Suprapubic skin (tissue), 4 donors: ENCODE measurements at regions not wholly inside any gene's neighbourhood (a gene's known extent, or its start where the extent isn't known, plus 50 kb on each side); places are given as distances from the start of the nearest gene placed in this dataset.

Experiments used
- CTCF ChIP-seq, 2 donors: fragments of 200-600 bp in 1 of 2; fragments of 450-650 bp in 1 of 2; sonication (generic) in 1 of 2; IDR thresholded peaks; one replicate each; pipeline ENCODE4 v1.5.1; 2016 to 2019; ENCODE audit warnings: antibody characterized with exemption in 2 of 2, mild to moderate bottlenecking in 1 of 2, moderate library complexity in 1 of 2
- POLR2A ChIP-seq, 2 donors: fragments of 450-650 bp; IDR thresholded peaks; one replicate each; pipeline ENCODE4 v1.6.1; 2017; ENCODE audit warnings: antibody characterized with exemption in 2 of 2, mild to moderate bottlenecking in 2 of 2, moderate library complexity in 2 of 2
- POLR2AphosphoS5 ChIP-seq, 3 donors: sonication (generic); formaldehyde crosslinking; IDR thresholded peaks; one replicate each; pipeline ENCODE4 v1.6.1; 2017; ENCODE audit warnings: antibody characterized with exemption in 3 of 3

GRCh38 chr5:18752317-18752716 lies 1118.1 kb downstream of the TAF11L14 start:
- no peak for TF ChIP-seq CTCF (IDR thresholded peaks at IDR 0.05)
- TF ChIP-seq POLR2A (IDR thresholded peaks at IDR 0.05), result no peak
- TF ChIP-seq POLR2AphosphoS5 (IDR thresholded peaks at IDR 0.05), result no peak
